GM18870 (cell line): ENCODE measurements at regions not wholly inside any gene's neighbourhood (a gene's known extent, or its start where the extent isn't known, plus 50 kb on each side); places are given as distances from the start of the nearest gene placed in this dataset.

Experiments
- ATAC-seq: cut with Tn5 transposase; IDR thresholded peaks from one replicate; pipeline ENCODE4 v1.9.1; 2021; ENCODE audit warnings: moderate library complexity; ENCODE audit not compliant: unreplicated experiment

GRCh38 chr4:89665662-89666061 lies 171.3 kb downstream of the SNCA start:
- no peak for ATAC-seq

GRCh38 chr4:89664521-89664920 lies 172.4 kb downstream of the SNCA start:
- ATAC-seq, result no peak

DNA sequence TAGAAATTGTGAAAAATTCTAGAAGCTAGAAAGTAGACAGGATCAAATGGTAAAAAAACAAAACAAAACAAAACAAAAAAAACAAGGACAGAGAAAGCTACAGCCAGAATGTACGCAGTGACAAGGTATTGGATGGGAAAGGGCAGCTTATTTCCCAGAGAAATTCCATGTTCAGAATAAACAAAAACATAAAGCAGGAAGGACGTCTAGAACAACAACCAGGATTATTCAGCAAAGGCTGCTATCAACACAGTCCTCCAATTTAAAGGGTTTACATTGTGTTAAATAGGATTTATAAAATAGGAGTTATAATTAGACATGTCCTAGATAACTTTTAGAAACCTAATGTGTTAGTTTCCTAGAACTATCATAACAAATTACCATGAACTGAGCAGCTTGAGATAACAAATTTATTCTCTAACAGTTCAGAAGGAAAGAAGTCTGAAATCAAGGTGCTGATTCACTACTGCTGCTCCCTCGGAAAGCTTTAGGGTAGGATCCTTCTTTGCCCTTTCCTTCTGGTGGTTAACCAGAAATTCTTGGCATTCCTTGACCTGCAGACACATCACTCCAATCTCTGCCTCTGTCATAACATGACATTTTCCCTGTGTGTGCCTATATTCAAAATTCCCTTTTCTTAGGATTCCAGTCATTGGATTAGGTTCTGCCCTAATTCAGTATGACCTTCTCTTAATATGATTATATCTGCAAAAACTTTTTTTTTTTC lies 175.6 kb downstream of the SNCA start:
- no peak for ATAC-seq

DNA sequence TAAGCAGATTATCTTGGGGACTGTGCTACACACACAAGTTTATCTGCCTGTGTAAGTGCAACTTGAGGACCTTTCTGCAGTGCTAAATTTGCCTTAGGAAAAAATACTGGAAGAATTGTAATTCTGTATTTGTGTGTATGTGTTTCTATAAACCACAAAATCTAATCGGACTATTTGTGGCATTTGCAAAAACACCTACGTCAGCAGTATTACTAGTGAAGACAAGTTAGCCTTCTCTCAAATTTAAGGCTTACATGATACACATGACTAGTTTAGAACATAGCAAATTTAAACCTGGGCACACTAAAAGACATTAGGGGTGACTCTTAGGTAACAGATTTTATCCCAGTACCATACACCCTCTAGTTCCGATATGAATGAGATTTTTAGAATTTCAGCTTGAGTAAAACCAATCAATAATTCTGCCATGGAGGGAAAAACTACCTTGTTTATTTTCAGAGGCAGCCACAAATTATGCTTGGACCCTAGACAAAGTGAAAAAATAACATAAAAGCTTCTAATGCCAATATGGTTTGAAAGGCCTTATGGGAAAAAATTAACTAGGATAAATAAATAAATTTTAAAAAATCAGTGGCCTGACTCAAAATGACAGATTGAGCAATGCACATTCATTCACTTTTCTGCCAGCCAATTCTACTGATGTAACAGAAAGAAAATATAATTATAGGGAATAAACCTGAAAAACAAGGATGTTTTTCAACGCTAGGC lies 176.4 kb downstream of the SNCA start:
- no peak for ATAC-seq

DNA sequence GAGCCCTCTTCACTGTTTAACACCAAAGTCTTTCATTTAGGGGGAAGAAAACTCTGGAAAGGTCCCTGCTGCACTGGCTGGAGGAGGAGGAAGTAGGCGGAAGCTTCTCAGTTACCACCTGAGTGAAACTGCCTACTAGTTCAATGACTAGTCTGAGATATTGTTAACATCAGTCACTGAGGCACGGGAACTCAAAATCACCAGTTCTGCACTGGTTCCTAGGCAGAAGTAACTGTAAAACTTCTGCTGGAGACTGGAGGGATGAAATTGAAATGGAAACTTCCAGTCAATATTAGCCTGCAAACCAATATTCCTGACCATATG lies 178.3 kb downstream of the SNCA start:
- peak; percentile 76 for ATAC-seq

GRCh38 chr4:89657931-89658700 lies 178.8 kb downstream of the SNCA start:
- peak; percentile 80 for ATAC-seq

DNA sequence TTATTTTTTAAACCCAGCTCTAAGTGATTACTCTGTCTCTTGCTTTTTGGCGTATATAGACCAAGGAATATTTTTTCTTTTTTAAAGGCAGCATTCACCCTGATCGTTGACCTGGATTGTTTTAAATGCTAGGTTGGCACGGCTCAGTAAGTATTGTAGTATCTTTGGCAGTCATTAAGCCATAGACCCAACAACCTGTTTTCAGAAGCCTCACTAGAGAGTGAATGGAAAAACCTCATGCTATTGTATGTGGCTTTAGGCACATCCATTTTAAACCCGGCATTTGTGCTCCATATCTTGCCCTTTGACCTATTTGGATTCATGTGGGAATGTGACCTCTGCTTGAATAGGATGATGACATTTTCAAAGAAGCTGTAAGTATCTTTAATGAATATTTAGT lies 183.9 kb downstream of the SNCA start:
- no peak for ATAC-seq

DNA sequence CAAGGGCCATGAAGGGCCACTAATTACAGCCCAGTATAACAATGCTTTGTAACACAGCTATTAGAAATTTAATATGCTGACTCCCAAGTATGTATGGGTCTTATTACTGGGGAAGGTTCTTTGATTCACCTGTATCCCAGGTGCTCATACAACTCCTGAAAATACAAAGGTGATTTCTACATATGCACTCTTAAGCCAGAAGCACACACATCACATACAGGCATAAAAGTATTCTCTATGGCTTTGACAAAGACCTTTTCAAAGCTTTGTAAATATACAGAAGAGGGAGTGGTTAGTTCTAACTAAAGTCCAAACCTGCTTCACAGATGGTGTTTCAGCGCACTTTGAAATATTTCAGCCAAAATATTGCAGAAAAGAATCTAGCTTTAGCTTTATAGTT lies 191.5 kb downstream of the SNCA start:
- no peak for ATAC-seq

GRCh38 chr4:89641367-89641687 lies 195.6 kb downstream of the SNCA start:
- ATAC-seq, result no peak

DNA sequence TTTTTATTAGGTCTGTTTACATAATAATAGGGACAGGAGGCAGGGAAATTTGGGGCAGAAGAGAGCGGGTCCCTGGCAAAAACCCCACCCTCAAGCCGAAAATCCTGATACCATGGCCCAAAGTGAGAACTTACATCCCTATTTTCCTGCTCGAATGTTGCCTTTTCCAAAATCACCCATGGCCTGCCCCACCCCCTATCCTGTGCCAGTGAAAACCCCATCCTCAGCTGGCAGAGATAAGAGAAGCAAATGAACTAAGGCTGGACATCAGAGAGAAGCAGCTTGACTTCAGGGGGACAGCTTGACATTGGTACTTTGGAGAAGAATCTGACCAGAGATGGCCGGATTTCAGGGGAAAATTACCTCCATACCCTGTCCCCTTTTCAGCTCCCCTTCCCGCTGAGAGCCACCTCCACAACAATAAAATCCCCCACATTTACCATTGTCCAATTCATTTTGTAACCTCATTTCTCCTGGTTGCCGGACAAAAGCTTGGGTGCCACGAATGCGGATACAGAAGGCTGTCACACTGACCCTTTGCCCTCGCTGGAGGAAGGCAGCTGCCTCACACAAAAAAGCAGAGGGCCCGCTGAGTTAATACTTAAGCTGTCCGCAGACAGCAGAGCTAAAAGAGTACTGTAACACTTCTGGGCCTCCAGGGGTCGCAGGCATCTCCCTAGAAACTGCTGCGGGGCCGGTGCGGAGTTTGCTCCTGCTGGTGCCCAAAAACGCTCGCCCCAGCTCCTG lies 196.2 kb downstream of the SNCA start:
- no peak for ATAC-seq

GRCh38 chr4:89639395-89639794 lies 197.6 kb downstream of the SNCA start:
- ATAC-seq, result no peak

DNA sequence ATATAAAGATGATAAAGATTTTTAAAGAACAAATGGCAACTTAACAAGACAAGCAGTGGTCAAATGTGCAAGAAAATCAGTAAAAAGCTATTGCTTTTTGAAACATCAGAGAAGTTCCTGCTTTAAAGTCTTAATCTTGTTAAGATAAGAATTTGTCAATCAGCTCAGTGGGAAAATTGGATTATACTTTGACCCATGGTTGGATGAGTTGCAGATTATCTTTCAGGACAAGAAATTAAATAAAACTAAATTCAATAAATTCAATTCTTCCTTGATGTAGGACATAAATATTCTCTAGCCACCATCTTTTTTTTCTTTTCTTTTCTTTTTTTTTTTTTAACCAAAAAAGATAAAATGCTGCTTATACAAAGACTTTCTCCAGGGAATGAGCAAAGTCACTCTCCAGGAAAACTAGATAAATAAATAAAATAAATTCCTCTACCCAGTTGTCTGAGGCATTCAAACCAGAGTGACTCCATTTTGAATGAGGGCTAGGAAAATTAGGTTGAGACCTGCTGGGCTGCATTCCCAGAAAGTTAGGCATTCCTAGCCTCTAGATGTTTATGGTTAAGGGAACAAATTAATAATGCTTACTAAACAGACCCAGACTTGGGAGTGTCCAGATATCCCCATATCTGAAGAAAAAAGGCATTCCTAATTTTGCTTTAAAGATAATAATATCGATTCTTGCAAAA lies 211.2 kb downstream of the SNCA start:
- no peak for ATAC-seq

GRCh38 chr4:89619206-89619962 lies 217.6 kb downstream of the SNCA start:
- no peak for ATAC-seq

- ATAC-seq, result no peak
Measured at GRCh38 chr4:89618151-89618550, 218.8 kb downstream of the SNCA start.

DNA sequence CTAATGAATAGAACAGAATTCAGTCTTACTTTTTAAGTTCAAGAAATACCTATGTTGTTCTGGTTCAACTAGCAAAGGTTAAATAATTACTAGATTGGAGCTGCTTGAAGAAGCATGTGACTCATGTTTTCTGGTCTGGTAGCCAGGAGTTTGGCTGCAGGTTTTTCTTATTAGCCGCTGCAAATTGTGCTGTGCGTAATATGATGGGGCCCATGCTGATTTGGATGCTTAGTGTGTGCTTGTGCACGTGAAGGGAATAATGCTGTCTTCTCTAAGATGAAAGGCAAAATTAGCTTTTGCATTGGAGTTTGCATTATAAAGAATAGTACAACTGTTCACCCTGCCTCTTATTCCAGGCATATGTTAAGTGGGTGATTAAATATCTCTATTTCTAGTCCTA lies 219.6 kb downstream of the SNCA start:
- ATAC-seq, result peak; percentile 45

DNA sequence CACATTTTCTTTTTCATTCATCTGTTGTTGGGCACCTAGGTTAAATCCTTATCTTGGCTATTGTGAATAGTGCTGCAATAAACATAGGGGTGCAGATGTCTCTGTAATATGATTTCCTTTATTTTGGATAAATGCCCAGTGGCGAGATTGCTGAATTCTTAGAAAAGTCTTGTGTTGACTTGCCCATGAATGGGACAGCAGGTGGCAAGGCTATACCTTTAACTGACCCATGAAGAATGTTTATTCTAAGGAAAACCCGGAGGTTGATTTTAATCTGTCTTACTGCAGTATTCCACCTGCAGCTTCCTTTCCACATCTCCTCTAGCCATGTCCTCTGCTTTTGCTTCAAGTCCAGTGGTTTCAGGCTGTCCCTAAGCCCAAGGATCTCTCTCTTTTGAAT lies 220.6 kb downstream of the SNCA start:
- no peak for ATAC-seq

- ATAC-seq, result no peak
Measured at GRCh38 chr4:89615051-89615450, 221.9 kb downstream of the SNCA start.

DNA sequence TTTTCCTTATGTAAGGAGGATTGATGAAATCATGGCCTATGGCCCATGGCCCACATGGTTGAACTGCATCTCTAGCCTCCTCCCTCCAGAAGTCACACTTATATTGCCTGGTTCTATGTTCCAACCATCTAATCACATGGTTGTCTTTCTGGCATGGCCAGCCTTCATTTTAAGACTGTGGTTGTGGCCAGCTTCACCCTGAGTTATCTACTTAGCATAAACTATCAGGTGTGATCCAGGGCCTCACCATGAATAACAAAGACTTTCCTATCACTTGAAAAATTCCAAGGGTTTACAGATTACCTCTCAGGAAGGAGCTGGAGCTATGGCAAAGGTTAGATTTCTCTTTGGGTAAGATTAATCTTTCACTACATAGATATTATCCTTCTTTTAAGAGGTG lies 222.8 kb downstream of the SNCA start:
- no peak for ATAC-seq

DNA sequence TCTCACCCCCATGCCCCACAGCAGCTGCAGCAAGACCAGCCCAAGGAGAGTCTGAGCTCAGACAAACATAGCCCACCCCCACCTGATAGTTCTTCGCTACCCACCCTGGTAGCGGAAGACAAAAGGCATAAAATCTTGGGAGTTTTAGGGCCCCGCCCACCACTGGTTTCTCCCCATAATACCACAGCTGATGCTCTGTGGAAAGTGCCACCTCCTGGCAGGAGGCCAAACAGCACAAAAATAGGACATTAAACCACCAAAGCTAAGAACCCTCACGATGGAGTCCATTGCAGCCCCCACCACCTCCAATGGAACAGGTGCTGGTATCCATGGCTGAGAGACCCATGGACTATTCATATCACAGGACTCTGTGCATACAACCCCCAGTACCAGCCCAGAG lies 226.7 kb downstream of the SNCA start:
- ATAC-seq, result no peak

GRCh38 chr4:89609756-89610155 lies 227.2 kb downstream of the SNCA start:
- no peak for ATAC-seq
